Activated naive CD8-positive, alpha-beta T cell treated with anti-CD3 and anti-CD28 coated beads, Interleukin-2, amount 50 U/mL, for 24 hours (primary cell): ENCODE measurements at regions not wholly inside any gene's neighbourhood (a gene's known extent, or its start where the extent isn't known, plus 50 kb on each side); places are given as distances from the start of the nearest gene placed in this dataset.
"Not testable (repeated sequence)": the region's sequence is repeated elsewhere in the genome, so short reads cannot be mapped to it uniquely, and the experiment has no call there.

ENCODE experiments used
- ATAC-seq: fragments of 150-1000 bp; cut with Tn5 transposase; one replicate; pipeline ENCODE4 v1.10.0; 2021
- DNase-seq: peaks from one replicate; pipeline ENCODE4 v3.0.0; 2021
- H3K27ac Mint-ChIP-seq: one replicate; pipeline ENCODE4 v1.8.0; 2021; ENCODE audit warnings: mild to moderate bottlenecking, mixed read lengths
- H3K27me3 Mint-ChIP-seq: one replicate; pipeline ENCODE4 v1.8.0; 2021; ENCODE audit warnings: mixed read lengths
- H3K36me3 Mint-ChIP-seq: one replicate; pipeline ENCODE4 v1.8.0; 2021; ENCODE audit warnings: low read depth, mixed read lengths
- H3K4me1 Mint-ChIP-seq: one replicate; pipeline ENCODE4 v1.8.0; 2021; ENCODE audit warnings: mixed read lengths
- H3K4me3 Mint-ChIP-seq: one replicate; pipeline ENCODE4 v1.8.0; 2021; ENCODE audit warnings: mild to moderate bottlenecking, moderate library complexity, mixed read lengths
- H3K9me3 Mint-ChIP-seq: one replicate; pipeline ENCODE4 v1.8.0; 2021; ENCODE audit warnings: mixed read lengths

DNA sequence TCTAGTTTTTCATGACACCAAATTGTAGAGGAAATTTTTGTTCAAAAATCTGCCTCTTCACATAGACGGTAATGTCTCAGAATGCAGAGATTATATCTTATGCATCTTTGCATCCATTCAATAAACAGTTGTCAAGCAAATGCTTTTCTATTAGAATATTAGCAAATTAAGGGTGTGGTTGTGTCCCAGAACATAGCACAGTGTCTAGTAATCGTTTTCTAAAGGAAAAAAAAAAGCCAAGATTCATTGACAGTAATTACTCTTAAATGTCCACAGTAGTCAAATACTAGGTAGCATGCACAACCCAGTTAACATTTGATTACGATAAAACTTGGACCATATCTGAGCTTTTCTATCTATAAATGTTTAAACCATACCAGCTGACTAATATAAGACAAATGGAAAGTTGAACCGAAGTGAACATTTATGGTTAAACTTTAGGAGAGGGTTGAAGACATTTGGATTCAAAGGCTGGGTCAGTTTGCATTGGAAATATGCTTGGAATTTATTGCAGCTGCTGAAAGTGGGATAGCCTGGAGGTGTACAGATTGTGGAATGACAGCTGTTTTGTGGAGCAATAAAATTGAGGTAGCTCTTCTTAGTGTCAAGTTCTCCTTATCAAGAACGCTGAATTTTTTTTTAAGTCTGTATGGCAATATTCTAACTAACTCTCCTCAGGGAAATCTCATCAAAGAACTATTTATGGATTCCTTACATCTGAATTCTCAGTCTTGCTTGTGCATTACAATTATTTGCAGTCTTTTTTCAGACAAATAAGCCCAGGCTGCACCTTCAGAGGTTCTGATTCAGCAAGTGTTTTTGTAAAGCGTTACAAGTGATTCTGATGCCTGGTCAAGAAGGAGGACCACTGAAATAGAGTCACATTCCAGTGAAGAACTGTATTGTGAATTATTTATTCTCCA is 66.7 kb upstream of the ATP2B1 start:
- Mint-ChIP-seq H3K36me3 (no peaks in the 10 kb centered on the region), H3K9me3 (peaks cover 19% of the 10 kb centered on the region), H3K27me3 (no peaks in the 10 kb centered on the region), H3K4me1 (peaks cover 8% of the 10 kb centered on the region), H3K4me3 (no peak overlapping the region), H3K27ac (no peak overlapping the region)
- DNase-seq (no peak), ATAC-seq (no peak)

DNA sequence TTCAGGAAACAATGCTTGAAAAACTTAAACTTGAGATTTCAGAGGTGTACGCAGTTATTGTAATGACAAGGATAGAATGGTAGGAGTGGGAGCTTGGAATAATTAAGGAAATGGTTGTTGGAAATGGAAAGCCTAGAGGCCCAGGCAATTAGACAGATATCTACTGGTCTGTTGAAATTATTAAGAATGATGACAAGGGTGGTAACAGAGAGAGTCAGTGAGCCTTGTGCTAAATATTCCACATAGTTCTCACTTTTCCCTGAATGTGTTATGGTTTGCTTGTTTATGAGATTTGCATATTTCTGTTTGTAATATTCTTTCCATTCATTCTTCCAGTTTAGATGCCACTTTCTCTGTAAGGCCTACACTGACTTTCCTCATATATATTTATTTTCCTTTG is 66.0 kb upstream of the ATP2B1 start:
- no peak for ATAC-seq
- Mint-ChIP-seq H3K36me3 (no peaks in the 10 kb centered on the region), H3K4me3 (no peak overlapping the region), H3K4me1 (peaks cover 14% of the 10 kb centered on the region), H3K27ac (no peak overlapping the region), H3K27me3 (no peaks in the 10 kb centered on the region), H3K9me3 (peaks cover 19% of the 10 kb centered on the region)
- no peak for DNase-seq

DNA sequence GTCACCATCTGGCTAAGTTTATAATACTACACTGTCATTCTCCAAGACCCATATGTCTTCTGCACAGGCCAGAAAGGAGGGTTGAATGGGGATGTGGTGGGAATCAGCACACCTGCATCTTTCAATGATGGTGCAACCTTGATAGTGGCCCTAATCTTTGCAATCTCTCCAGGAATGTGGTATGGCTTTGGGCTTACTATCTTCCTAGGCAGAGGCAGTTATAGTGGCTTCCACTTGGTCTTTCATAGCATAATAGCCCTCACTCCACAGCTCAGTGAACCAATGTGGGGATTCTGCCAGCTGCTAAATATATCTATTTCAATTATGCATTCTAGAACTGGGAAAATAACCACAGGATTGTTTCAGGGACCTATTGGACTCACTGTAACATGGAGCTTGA is 61.8 kb upstream of the ATP2B1 start:
- Mint-ChIP-seq H3K9me3 (peaks cover 19% of the 10 kb centered on the region), H3K27ac (peak overlapping the region; percentile 83), H3K4me3 (no peak overlapping the region), H3K36me3 (no peaks in the 10 kb centered on the region), H3K27me3 (no peaks in the 10 kb centered on the region), H3K4me1 (peaks cover 40% of the 10 kb centered on the region)
- no peak for ATAC-seq
- no peak for DNase-seq

DNA sequence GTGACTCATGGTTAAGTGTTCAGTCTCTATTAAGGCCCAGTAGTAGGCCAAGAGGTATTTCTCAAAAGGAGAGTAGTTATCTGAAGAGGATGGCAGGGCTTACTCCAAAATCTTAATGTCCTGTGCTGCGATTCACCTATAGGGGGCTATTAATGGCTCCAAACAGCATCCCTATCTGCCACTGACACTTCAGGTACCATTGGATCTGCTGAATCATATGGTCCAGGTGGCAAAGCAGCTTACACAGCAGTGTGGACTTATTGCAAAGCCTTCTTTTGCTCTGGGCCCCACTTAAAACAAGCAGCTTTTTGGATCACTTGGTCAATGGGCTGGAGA is 60.8 kb upstream of the ATP2B1 start:
- H3K27me3 Mint-ChIP-seq: no peaks in the 10 kb centered on the region

DNA sequence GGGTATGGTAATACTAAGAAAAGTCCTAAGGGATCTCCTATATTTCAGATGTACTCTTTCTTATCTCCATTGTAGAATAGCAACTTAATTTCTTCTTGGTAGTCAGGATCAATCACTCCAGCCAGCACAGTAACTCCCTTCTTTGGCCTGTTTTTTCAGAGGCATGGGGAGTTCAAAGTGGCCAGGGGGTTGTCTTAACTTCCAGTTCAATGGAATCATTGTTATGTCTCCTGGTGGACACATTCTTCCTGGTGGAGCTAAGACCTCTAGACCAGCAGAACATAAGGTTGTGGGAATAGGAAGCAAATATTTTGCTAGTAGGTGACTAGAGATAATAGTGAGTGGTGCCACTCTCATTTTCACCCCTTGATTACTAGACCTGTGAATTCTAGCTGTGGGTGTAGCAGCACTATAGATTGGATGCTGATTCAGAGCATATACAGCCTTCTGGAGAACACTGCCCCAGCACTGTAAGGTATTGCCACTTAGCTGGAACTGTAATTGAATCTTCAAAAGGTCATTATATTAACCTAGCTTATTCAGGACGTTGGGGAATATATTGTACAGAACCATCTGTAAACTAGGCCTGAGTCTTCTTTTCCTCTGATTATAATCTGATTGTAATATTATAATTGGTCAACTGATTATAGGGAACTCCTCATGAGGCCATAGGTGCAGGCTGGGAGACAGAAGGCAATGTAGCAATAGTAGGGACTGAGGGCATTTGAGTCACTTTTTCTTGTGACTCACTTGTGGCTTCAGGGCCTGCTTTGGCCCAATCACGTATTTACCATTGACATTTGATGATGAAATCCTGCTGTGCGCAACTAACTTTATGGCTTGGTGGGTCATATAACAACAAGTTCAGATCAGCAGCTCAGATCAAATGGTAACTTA is 60.2 kb upstream of the ATP2B1 start:
- peak; percentile 20 for DNase-seq
- Mint-ChIP-seq H3K4me3 (no peak overlapping the region), H3K9me3 (peaks cover 22% of the 10 kb centered on the region), H3K27ac (peak overlapping the region; percentile 83), H3K4me1 (peaks cover 42% of the 10 kb centered on the region), H3K27me3 (no peaks in the 10 kb centered on the region), H3K36me3 (peaks cover 2% of the 10 kb centered on the region)
- ATAC-seq: peak; percentile 94

More for the DNA sequence above, 60.8 kb upstream of the ATP2B1 start:
- Mint-ChIP-seq H3K9me3 (peaks cover 19% of the 10 kb centered on the region), H3K27ac (peak overlapping the region; percentile 83), H3K36me3 (peaks cover 2% of the 10 kb centered on the region), H3K4me1 (peaks cover 42% of the 10 kb centered on the region), H3K4me3 (no peak overlapping the region)
- ATAC-seq (no peak), DNase-seq (no peak)

DNA sequence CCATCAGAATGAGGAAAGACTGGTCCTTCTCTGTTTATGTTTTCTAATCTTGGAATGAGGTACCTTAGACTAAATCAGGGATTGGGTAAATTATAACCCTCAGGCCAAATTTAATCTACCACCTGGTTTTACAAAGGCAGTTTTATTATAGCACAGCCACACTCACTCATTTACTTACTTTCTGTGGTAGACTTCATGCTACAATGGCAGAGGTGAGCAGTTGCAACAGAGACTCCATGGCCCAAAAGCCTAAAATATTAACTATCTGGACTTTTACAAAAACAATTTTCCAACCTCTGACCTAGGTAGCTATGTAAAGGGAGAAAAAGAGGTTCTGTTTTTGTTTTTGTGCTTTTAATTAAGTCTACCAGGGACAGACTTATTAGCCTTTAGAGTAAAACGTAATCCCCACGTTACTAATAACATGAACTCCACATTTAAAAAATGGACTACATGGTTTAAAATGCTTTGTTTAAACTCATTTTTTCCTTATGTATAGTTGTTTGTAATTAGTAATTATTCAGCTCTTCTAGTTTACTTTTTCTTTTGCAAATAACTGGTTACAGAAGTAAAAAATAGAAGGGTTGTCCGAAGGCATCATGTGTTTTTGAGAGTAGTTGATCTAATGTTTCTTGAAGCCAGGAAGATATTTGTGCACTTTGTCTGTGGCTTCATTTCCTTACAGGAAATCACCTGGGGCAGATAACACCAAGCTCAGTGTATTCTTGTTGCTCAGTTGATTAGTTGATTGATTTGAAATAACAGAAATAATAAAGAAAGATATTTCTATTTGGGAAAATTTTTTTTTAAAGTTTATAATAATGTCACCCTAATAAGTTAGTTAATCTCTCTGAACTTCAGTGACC is 57.6 kb upstream of the ATP2B1 start:
- H3K9me3 Mint-ChIP-seq: peaks cover 16% of the 10 kb centered on the region
- ATAC-seq: no peak
- peaks cover 2% of the 10 kb centered on the region for H3K36me3 Mint-ChIP-seq
- H3K27me3 Mint-ChIP-seq: no peaks in the 10 kb centered on the region
- no peak overlapping the region for H3K27ac Mint-ChIP-seq
- H3K4me1 Mint-ChIP-seq: peaks cover 44% of the 10 kb centered on the region
- no peak overlapping the region for H3K4me3 Mint-ChIP-seq
- DNase-seq: no peak

DNA sequence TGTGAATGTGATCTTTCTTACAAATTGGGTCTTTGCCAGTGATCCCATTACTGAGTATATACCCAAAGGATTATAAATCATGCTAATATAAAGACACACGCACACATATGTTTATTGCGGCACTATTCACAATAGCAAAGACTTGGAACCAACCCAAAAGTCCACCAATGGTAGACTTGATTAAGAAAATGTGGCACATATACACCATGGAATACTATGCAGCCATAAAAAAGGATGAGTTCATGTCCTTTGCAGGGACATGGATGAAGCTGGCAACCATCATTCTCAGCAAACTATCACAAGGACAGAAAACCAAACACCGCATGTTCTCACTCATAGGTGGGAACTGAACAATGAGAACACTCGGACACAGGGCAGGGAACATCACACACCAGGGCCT is 55.5 kb upstream of the ATP2B1 start:
- Mint-ChIP-seq H3K9me3 (peaks cover 16% of the 10 kb centered on the region), H3K4me1 (peaks cover 47% of the 10 kb centered on the region)
- not testable (repeated sequence) for H3K27me3 Mint-ChIP-seq, H3K27ac Mint-ChIP-seq, DNase-seq, H3K4me3 Mint-ChIP-seq, H3K36me3 Mint-ChIP-seq, ATAC-seq

DNA sequence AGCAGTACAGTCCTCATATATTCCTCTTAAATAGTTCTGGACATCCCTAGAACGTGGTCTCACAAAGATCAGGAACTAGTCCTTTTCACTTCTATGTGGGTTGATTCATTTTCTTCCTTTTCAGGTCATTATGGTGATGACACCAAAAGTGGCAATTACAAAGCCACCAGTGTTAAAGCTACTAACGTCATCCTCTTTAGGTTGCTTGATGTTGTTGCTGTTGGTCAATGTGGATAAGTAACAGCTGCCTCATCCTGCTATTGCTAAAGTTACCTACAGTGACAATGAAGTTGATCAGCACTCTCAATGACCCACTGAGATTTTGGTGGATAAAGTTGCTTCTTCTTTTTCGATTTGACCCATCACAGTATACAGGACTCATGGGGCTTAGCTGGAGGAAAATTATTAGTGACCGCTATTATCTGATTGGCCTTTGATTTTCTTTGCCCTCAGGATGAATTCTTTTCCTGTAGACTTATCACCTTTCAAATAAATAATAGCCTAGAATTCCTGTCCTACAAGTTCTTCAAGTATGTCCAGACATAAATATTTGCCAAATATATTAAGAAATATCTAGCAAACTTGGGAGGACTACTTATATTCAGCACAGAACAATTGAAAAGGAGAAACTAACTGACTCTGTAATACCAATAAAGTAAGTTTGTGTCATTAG is 54.0 kb upstream of the ATP2B1 start:
- Mint-ChIP-seq H3K4me1 (peaks cover 39% of the 10 kb centered on the region), H3K27ac (no peak overlapping the region), H3K27me3 (no peaks in the 10 kb centered on the region), H3K36me3 (peaks cover 2% of the 10 kb centered on the region), H3K9me3 (peaks cover 7% of the 10 kb centered on the region), H3K4me3 (no peak overlapping the region)
- DNase-seq: no peak
- no peak for ATAC-seq

DNA sequence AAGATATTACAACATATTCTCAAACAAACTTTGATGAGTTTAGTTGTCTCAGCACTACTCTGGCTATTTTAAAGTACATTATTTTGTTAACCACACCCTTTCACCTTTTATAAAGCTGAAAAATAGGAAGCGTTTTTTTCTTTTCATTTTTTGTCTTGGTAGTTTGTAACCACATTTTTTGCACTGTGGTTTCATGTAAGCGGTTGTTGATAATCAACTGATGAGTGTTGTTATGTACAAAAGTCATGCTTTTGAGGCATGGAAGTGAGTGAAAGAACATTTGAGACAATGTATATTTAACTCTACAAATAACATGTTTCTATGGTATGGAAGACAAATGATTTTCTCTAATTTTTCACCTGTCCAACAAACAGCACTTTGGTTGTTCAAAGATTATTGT is 52.1 kb upstream of the ATP2B1 start:
- no peak overlapping the region for H3K27ac Mint-ChIP-seq
- H3K36me3 Mint-ChIP-seq: peaks cover 4% of the 10 kb centered on the region
- peaks cover 4% of the 10 kb centered on the region for H3K27me3 Mint-ChIP-seq
- H3K4me1 Mint-ChIP-seq: peaks cover 44% of the 10 kb centered on the region
- no peak for DNase-seq
- no peak for ATAC-seq
- H3K9me3 Mint-ChIP-seq: peaks cover 9% of the 10 kb centered on the region
- no peak overlapping the region for H3K4me3 Mint-ChIP-seq
